AG10803 (cell line): ENCODE measurements at regions not wholly inside any gene's neighbourhood (a gene's known extent, or its start where the extent isn't known, plus 50 kb on each side); places are given as distances from the start of the nearest gene placed in this dataset.

Source experiments
- DNase-seq: peaks from one replicate; pipeline ENCODE4 v3.0.0; 2010; ENCODE audit warnings: low read depth
- H3K4me3 ChIP-seq: 2 replicates; pipeline ENCODE4 v1.5.1; 2011; ENCODE audit warnings: mild to moderate bottlenecking, low read length, control low read depth
- CTCF ChIP-seq: conservative IDR thresholded peaks from 2 replicates; pipeline ENCODE4 v1.5.1; 2011; ENCODE audit warnings: mild to moderate bottlenecking, low read length, control low read depth, inconsistent platforms

GRCh38 chr11:134753771-134754520 is 341.9 kb upstream of the B3GAT1 start:
- H3K4me3 ChIP-seq, result no peak overlapping the region
- no peak for DNase-seq
- TF ChIP-seq CTCF, result no peak

- H3K4me3 ChIP-seq, result no peak overlapping the region
- no peak for TF ChIP-seq CTCF
- no peak for DNase-seq
Measured at GRCh38 chr11:134752964-134753770, 341.1 kb upstream of the B3GAT1 start.

- no peak for TF ChIP-seq CTCF
- no peak for DNase-seq
Measured at GRCh38 chr11:134752526-134752925, 340.5 kb upstream of the B3GAT1 start.

GRCh38 chr11:134751766-134752165 is 339.7 kb upstream of the B3GAT1 start:
- no peak for TF ChIP-seq CTCF
- H3K4me3 ChIP-seq, result no peak overlapping the region
- no peak for DNase-seq

More at GRCh38 chr11:134752526-134752925, 340.5 kb upstream of the B3GAT1 start:
- no peak overlapping the region for H3K4me3 ChIP-seq

- TF ChIP-seq CTCF, result no peak
- no peak for DNase-seq
- no peak overlapping the region for H3K4me3 ChIP-seq
Measured at GRCh38 chr11:134751031-134751585, 339.1 kb upstream of the B3GAT1 start.

GRCh38 chr11:134750619-134751018 is 338.6 kb upstream of the B3GAT1 start:
- no peak overlapping the region for H3K4me3 ChIP-seq
- TF ChIP-seq CTCF, result no peak
- no peak for DNase-seq
